SHP77 (cell line): ENCODE measurements at regions not wholly inside any gene's neighbourhood (a gene's known extent, or its start where the extent isn't known, plus 50 kb on each side); places are given as distances from the start of the nearest gene placed in this dataset.
"Not testable (repeated sequence)": the region's sequence is repeated elsewhere in the genome, so short reads cannot be mapped to it uniquely, and the experiment has no call there.

Experiments used
- DNase-seq, 2 experiments: peaks; one replicate each; lab custom pipeline; 2025; lab: John Stamatoyannopoulos, UW

- DNase-seq, result no peak
Observed at GRCh38 chr11:134978388-134979088, 566.5 kb upstream of the B3GAT1 start.

DNA sequence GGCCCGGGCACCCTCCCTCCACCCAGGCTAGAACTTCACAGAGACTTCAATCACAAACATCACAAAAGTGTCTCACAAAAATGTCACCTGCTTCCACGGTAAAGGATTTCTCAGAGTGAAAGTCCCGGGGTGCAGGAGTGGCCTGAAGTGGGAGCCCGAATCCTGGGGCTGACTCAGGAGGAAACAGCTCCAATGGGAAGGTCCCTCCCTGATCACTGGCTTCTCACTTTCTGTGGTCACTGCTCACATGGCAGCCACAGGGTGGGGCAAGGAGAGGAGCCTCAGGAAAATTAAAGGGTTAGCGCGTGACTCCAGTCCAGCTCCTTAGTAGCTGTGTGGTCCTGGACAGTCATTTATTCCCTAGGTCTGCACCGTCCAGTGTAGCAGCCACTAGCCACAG, 564.5 kb upstream of the B3GAT1 start:
- no peak for DNase-seq

DNA sequence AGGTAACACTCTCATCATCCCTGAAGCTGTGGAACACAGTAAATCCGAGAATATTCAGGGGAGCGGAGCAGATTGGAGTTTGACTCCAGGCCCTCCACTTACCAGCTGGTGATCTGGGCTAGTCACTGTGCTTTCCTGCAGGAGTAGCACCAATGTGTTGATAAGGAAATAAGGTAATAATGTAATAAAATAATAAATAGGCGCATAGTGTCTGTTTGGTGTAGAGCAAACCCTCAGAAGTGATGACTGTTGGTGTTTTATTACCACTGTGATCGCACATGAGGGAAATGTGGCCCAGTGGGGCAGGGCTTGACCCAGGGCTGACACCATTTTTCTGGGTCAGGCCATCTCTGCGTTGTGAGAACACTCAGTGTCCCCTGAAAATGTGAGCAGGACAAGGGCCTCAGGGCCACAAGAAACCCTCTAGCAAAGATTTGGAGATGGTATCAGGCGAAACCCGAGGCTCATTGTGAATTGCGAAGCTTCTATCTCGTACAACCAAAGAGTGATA, 563.9 kb upstream of the B3GAT1 start:
- no peak for DNase-seq

DNA sequence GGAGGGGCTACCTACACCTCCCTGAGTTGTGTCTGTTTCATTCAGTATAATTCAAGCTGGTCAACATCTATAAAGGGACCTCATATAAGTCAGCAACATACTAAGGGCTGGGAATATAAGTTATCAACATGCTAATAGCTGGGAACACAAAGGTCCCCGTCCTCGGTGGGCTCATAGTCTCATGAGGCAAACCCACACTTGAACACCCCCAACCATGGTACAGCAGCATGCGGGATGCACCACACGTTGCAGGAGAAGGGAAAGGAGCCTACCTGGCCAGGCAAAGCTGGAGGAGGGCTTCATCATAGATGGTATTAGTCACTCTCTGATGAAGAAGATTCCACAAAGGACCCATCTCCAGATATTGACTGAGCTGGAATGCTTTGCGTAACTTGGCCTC, 561.8 kb upstream of the B3GAT1 start:
- DNase-seq, result no peak

GRCh38 chr11:134971381-134971780, 559.3 kb upstream of the B3GAT1 start:
- DNase-seq, result no peak

GRCh38 chr11:134967746-134968145, 555.7 kb upstream of the B3GAT1 start:
- no peak for DNase-seq

DNA sequence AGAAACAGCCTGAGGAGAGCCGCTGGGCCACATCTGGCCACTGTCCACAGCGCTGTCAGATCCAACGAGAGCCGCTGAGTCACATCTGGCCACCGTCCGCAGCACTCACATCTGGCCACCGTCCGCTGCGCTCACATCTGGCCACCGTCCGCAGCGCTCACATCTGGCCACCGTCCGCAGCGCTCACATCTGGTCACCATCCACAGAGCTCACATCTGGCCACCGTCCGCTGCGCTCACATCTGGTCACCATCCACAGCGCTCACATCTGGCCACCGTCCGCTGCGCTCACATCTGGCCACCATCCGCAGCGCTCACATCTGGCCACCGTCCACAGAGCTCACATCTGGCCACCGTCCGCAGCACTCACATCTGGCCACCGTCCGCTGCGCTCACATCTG, 549.3 kb upstream of the B3GAT1 start:
- not testable (repeated sequence) for DNase-seq

GRCh38 chr11:134958870-134959269, 546.8 kb upstream of the B3GAT1 start:
- no peak for DNase-seq

DNA sequence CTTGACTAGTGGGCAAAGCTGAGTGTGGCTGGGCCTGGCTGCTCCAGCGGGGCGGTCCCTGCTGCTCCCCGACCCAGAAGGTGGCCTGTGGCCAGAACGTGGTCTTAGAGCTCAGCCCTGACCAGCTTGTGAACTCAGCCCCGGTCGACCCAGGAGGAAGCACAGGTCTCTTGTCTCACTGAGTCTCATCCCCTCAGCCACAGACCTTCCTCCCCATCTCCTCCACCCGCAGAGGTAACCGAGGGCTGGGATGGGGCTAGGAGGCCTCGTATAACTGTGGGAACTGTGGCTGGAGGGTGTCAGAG, 546.2 kb upstream of the B3GAT1 start:
- DNase-seq, result no peak

DNA sequence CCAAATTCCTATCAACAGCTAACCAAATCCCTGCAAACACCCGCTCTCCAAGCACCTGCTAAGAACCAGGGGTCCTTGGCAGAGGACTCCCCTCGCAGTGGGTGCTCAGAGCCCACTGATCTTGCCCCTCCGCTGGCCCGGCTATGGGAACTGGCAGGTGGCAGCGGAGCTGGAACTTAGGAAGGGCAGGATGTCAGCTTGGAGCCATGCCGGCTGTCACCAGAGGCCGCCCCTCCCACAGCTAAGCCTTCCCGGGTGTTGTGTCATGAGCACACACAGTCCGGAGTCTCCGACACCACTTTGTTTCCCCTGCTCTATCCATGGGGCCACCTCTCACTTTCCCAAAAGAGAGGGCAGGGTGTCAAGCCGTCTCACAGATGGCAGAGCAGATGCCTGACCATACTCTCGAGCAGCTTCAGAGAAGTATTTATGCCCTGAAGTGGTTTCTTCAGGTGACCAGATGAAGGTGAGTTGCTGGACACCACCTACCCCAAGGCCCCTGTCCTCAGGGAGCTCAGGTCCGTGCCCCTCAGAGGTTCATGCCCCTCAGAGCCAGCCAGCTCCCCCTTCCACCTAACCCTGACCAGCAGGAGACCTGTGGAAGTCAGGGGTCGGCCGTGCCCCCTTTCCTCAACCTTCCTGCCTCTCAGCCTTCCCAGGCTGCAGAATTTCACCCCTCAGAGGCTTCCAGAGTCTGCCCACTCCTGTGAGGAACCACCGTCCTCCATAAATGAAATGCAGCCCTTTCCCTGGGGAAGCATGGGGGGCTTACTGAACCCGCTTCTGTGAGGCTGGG, 545.7 kb upstream of the B3GAT1 start:
- no peak for DNase-seq

- no peak for DNase-seq
Observed at GRCh38 chr11:134956450-134957210, 544.6 kb upstream of the B3GAT1 start.

- not testable (repeated sequence) for DNase-seq
Observed at GRCh38 chr11:134955970-134956369, 543.9 kb upstream of the B3GAT1 start.

DNA sequence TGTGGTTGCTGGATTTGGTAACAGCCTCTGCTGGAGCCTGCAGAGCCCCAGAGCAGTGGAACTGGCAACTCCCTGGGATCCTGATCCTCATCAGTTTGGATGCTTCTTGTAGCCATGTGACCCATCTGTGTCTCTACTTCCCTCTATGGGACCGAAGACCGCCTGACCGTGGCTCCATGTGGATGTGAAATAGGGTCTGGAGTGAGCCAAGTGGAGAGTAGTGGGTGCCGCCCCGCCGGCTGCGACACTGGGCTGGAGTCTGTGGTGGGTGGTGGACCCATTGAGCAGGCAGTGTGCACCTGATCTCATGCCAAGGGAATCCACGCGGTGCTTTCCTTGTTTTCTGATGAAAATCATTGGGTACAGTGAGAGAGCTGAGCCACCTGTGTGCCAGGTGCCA, 543.2 kb upstream of the B3GAT1 start:
- no peak for DNase-seq

DNA sequence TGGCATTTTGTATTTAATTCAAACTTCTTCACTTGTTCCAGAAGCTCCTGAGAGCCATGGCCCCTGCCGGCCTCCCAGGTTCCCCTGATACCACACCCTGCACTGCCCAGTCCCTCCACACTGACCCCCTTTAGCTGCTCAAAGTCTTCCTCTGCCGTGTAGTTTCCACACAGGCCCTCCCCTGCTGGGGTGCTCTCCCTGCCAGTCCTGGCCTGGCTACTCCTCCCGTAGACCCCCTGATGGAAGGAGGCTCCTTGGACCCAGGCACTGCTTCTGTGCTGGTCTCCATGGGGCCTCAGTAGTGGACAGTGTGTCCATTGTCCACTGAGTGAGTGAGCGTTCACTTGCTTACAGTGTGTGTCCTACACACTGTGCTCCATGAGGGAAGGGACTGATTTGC, 542.4 kb upstream of the B3GAT1 start:
- DNase-seq, result not testable (repeated sequence)

DNA sequence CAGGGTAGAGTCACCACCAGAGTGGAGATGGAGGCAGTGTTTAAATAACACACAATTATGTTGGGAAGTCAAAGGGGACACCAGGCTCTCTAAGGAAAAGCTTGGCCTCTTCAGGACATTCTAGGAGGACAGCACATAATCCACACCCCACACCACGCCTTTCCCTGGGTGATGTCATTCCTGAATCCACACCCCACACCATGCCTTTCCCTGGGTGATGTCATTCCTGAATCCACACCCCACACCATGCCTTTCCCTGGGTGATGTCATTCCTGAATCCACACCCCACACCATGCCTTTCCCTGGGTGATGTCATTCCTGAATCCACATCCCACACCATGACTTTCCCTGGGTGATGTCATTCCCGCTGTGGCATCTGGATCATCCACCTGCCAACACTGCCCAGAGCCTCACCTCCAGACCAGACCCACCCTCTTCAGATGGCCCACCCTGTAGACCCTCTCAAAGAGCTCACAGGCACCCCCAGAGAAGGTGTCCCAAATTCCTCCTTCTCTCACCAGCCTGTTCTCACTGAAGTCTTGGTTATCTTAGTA, 541.5 kb upstream of the B3GAT1 start:
- not testable (repeated sequence) for DNase-seq

DNA sequence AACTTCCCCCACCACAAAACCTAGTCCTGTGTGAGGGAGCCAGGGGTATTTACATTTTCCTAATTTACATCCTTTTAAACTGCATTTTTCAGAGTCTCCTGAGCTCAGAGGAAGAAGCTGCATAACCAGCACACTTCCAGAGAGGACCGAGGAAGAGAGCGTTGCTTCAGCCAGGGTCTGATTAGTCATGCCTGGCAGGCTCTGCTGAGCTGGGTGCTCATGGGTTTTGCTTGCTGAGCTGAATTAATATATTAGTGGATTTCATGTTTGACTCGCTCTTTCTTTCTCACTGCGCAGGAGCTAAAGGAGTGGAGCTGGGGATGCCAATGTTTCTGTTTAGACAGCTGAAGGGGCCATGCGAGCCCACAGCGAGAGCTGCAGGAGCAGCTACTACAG, 539.3 kb upstream of the B3GAT1 start:
- no peak for DNase-seq

DNA sequence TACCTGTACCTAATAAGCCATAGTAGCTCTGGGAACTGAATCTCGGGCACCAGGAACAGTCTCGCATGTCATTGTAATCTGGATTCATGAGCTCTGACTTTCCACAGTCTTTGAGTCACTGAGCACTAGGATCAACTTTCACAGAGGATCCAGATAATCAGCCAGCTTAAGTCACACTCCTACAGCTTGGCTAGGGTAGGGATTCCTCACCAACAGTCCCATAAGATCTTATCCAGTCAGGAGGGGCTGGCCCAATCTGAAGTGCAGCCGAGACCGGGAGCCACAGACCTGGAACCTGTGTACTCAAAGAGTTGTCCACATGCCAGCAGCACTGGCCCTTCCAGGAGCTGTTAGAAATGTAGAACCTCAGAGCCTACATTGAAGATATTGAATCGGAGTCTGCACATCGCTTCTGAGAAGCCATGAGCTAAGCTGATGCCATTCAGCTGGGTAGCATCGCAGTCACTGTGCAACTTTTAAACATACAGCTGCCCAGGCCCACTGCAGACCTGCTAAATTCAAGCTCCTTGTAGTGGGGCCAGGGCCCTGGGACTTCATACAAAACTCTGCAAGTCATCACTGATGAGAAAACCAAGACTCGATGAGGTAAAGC, 538.8 kb upstream of the B3GAT1 start:
- DNase-seq, result no peak

DNA sequence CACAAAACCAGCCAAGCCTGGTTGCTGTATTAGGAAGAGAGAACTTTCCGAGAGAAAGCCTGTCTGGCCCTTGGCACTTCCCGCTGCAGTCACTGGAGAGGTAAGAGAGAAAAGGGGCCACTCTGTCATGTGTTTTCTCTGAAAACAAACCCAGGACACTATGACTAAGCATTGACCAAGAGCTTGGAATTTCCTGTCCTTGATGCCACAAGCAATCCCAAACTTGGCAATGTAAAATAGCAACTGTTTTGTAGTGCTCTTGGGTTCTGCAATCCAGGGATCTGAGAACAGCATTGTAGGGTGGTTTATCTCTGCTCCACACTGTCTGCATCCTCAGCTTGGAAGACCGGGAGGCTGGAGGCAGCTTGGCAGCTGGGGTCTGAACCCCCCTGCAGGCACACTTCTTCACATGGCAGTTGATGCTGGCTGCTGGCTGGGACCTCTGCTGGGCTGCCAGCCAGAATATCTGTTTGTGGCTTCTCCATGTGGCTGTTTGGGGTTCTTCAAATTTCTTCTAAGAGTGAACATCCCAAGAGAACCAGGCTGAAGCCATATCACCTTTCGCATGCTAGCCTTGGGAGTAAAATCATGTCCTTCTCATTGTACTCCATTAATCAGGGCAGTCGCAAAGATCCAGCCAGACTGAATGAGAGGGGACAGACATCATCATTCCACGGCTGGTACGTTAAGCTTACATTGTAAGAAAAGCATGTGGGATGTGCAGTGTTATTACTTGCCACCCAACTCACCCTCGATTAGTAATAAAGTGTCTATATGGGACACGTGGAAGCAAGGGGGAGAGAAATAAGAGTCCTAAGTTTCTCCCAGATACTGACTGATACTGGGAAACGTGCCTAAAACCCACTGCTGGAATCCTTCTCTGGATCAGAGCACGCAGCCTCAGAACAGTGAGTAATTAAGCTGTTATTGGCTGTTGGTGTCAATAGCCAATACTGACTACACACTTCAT, 537.4 kb upstream of the B3GAT1 start:
- DNase-seq, result no peak

DNA sequence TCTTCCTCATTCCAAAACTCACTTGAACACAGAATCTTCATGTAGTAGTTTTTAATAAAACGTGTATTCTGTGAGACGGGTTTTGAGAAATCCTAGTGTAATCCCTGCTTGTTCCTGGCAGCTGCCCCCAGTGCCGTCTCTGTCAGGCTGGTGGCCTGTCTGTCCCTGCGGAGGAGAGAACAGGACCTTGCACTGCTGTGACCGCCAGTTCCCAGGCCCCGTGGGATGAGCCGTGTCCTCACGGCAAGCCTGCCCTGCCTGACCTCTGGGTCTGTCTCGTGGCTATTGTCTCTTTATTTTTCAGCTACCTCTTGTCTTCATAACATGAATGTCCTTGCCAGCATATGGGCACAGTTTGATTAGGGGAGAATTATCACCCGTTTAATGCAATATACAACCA, 535.5 kb upstream of the B3GAT1 start:
- no peak for DNase-seq

GRCh38 chr11:134945993-134946392, 534.0 kb upstream of the B3GAT1 start:
- no peak for DNase-seq

GRCh38 chr11:134944986-134945385, 532.9 kb upstream of the B3GAT1 start:
- no peak for DNase-seq
